WTC11 (cell line): ENCODE measurements at regions not wholly inside any gene's neighbourhood (a gene's known extent, or its start where the extent isn't known, plus 50 kb on each side); places are given as distances from the start of the nearest gene placed in this dataset.

Experiments
- ATAC-seq: fragments of 200-7000 bp; cut with Tn5 transposase; 2 replicates; pipeline ENCODE4 v1.10.0; 2021; ENCODE audit warnings: mild to moderate bottlenecking, moderate library complexity
- CTCF ChIA-PET: fragments of 300-600 bp; sonication (Branson Sonifier 250); formaldehyde crosslinking; loops from one replicate; lab custom pipeline; 2021; ENCODE audit warnings: antibody characterized with exemption; lab: Charles Lee
- POLR2A ChIA-PET: fragments of 350-600 bp; sonication (Branson Sonifier 250); formaldehyde crosslinking; loops from one replicate; lab custom pipeline; 2021; ENCODE audit warnings: antibody characterized with exemption; lab: Charles Lee
- DNase-seq: peaks from one replicate; pipeline ENCODE4 v3.0.0; 2021; ENCODE audit warnings: low spot score
- H3K27ac Mint-ChIP-seq: 2 replicates; pipeline ENCODE4 v1.8.0; 2021; ENCODE audit warnings: mixed read lengths
- H3K27me3 Mint-ChIP-seq: 2 replicates; pipeline ENCODE4 v1.8.0; 2021; ENCODE audit warnings: low read depth, mild to moderate bottlenecking, moderate library complexity, mixed read lengths
- H3K36me3 Mint-ChIP-seq: 2 replicates; pipeline ENCODE4 v1.8.0; 2021; ENCODE audit warnings: mixed read lengths
- H3K4me1 Mint-ChIP-seq: 2 replicates; pipeline ENCODE4 v1.8.0; 2022; ENCODE audit warnings: mixed read lengths
- H3K4me3 Mint-ChIP-seq: 2 replicates; pipeline ENCODE4 v1.8.0; 2021; ENCODE audit warnings: mild to moderate bottlenecking, moderate library complexity, mixed read lengths
- H3K9me3 Mint-ChIP-seq: 2 replicates; pipeline ENCODE4 v1.8.0; 2021; ENCODE audit warnings: mixed read lengths
- CBFB ChIP-seq: sonication (generic); formaldehyde crosslinking; IDR thresholded peaks from 2 replicates; pipeline ENCODE4 v1.8.1; 2022; ENCODE audit warnings: mild to moderate bottlenecking, low read depth, missing genetic modification reagents
- KAT7 ChIP-seq: sonication (generic); formaldehyde crosslinking; IDR thresholded peaks from 2 replicates; pipeline ENCODE4 v1.8.1; 2023; ENCODE audit warnings: missing genetic modification reagents, mild to moderate bottlenecking, borderline replicate concordance
- SMAD4 ChIP-seq: sonication (generic); formaldehyde crosslinking; IDR thresholded peaks from 2 replicates; pipeline ENCODE4 v1.8.0; 2022; ENCODE audit warnings: mild to moderate bottlenecking, missing genetic modification reagents
- TP53 ChIP-seq: sonication (generic); formaldehyde crosslinking; IDR thresholded peaks from 2 replicates; pipeline ENCODE4 v1.8.1; 2023; ENCODE audit warnings: mild to moderate bottlenecking, missing genetic modification reagents
- ZNF317 ChIP-seq: sonication (generic); formaldehyde crosslinking; IDR thresholded peaks from 2 replicates; pipeline ENCODE4 v1.8.1; 2023; ENCODE audit warnings: low read depth, mild to moderate bottlenecking, moderate library complexity, missing genetic modification reagents, borderline replicate concordance
- TF ChIP-seq, protein P1 (sequence below): fragments of 250-450 bp; sonication (Bioruptor Pico); IDR thresholded peaks from 2 replicates; pipeline ENCODE4 v1.9.0; 2021; ENCODE audit warnings: mild to moderate bottlenecking, borderline replicate concordance
- TF ChIP-seq, protein P2 (sequence below): sonication (generic); formaldehyde crosslinking; IDR thresholded peaks from 2 replicates; pipeline ENCODE4 v1.8.1; 2023; ENCODE audit warnings: mild to moderate bottlenecking, missing genetic modification reagents, moderate library complexity

DNA sequence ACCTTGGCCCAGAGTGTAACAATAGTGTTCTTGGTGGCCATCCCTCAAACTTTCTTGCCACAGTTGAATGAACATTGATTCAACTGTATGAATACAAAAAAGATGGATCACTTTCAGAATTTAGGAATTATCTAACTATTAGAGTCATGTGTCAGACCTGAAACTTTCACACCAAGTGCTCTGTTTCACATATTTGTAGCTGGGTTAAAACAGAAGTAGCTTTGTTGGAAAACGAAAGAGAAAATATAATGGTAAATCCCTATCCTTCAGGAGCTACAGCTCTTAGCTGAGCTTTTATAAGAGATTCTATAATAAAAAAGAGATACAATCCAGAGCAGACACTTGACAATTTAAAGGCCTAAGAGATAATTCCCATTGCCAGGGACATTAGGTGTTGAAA lies 719.3 kb downstream of the JRKL start:
- Mint-ChIP-seq H3K4me3 (no peak overlapping the region), H3K27ac (no peak overlapping the region), H3K4me1 (no peaks in the 10 kb centered on the region), H3K9me3 (no peaks in the 10 kb centered on the region), H3K36me3 (no peaks in the 10 kb centered on the region), H3K27me3 (no peaks in the 10 kb centered on the region)
- TF ChIP-seq ZNF317 (CRISPR knock-in tag), result no peak
- TF ChIP-seq, protein P1, sequence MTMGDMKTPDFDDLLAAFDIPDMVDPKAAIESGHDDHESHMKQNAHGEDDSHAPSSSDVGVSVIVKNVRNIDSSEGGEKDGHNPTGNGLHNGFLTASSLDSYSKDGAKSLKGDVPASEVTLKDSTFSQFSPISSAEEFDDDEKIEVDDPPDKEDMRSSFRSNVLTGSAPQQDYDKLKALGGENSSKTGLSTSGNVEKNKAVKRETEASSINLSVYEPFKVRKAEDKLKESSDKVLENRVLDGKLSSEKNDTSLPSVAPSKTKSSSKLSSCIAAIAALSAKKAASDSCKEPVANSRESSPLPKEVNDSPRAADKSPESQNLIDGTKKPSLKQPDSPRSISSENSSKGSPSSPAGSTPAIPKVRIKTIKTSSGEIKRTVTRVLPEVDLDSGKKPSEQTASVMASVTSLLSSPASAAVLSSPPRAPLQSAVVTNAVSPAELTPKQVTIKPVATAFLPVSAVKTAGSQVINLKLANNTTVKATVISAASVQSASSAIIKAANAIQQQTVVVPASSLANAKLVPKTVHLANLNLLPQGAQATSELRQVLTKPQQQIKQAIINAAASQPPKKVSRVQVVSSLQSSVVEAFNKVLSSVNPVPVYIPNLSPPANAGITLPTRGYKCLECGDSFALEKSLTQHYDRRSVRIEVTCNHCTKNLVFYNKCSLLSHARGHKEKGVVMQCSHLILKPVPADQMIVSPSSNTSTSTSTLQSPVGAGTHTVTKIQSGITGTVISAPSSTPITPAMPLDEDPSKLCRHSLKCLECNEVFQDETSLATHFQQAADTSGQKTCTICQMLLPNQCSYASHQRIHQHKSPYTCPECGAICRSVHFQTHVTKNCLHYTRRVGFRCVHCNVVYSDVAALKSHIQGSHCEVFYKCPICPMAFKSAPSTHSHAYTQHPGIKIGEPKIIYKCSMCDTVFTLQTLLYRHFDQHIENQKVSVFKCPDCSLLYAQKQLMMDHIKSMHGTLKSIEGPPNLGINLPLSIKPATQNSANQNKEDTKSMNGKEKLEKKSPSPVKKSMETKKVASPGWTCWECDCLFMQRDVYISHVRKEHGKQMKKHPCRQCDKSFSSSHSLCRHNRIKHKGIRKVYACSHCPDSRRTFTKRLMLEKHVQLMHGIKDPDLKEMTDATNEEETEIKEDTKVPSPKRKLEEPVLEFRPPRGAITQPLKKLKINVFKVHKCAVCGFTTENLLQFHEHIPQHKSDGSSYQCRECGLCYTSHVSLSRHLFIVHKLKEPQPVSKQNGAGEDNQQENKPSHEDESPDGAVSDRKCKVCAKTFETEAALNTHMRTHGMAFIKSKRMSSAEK, result no peak
- TF ChIP-seq, protein P2, sequence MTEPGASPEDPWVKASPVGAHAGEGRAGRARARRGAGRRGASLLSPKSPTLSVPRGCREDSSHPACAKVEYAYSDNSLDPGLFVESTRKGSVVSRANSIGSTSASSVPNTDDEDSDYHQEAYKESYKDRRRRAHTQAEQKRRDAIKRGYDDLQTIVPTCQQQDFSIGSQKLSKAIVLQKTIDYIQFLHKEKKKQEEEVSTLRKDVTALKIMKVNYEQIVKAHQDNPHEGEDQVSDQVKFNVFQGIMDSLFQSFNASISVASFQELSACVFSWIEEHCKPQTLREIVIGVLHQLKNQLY, result no peak
- ATAC-seq (no peak), DNase-seq (no peak)
- POLR2A ChIA-PET, result no interaction called here
- CTCF ChIA-PET, result interaction anchor here (1.2 kb wide), 1 partner anchor 645 kb away, joined by 3 read pairs; no protein-coding TSS in a partner anchor

DNA sequence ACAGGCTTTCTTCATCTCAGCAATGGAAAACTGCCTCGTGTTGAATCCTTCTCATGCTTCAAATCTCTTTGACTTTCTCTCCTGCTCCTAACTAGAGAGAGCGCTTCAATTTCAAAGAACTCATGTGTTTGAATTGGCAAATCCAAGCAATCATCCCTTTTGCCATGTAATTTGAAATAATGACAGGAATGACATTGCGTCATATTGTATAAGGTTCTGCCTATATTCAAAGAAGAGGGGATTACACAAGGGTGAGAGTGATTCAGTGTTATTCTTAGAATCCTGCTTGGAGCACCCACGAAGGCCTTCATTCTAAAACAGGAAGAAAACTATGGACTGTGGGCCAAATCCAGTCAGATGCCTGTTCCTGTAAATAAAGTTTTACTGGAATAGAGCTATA lies 720.6 kb downstream of the JRKL start:
- Mint-ChIP-seq H3K9me3 (no peaks in the 10 kb centered on the region), H3K36me3 (no peaks in the 10 kb centered on the region)
- no peak for TF ChIP-seq SMAD4 (CRISPR knock-in tag)
- TF ChIP-seq, all 79 proteins: peak for 0
- Mint-ChIP-seq H3K27ac (no peak overlapping the region), H3K4me3 (no peak overlapping the region), H3K4me1 (no peaks in the 10 kb centered on the region), H3K27me3 (no peaks in the 10 kb centered on the region)
- POLR2A ChIA-PET, result no interaction called here
- DNase-seq (no peak), ATAC-seq (no peak)
- CTCF ChIA-PET, result no interaction called here

DNA sequence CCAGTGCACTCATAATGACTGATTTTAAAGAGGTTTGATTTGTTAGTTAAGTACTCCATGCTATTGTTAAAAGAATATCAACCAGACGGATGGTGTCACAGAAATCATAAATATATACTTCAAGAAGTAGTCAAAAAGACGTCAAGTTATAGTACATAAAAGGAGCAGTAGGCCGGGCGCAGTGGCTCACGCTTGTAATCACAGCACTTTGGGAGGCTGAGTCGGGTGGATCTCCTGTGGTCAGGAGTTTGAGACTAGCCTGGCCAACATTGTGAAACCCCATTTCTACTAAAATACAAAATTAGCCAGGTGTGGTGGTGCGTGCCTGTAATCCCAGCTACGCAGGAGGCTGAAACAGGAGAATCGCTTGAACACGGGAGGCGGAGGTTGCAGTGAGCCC lies 721.7 kb downstream of the JRKL start:
- no peak overlapping the region for H3K27ac Mint-ChIP-seq
- DNase-seq, result no peak
- H3K4me3 Mint-ChIP-seq, result no peak overlapping the region
- H3K9me3 Mint-ChIP-seq, result no peaks in the 10 kb centered on the region
- no peak for TF ChIP-seq TP53 (CRISPR knock-in tag)
- TF ChIP-seq, all 79 proteins: peak for 0
- no peaks in the 10 kb centered on the region for H3K36me3 Mint-ChIP-seq
- POLR2A ChIA-PET, result no interaction called here
- H3K4me1 Mint-ChIP-seq, result no peaks in the 10 kb centered on the region
- ATAC-seq, result no peak
- CTCF ChIA-PET, result no interaction called here
- H3K27me3 Mint-ChIP-seq, result no peaks in the 10 kb centered on the region

DNA sequence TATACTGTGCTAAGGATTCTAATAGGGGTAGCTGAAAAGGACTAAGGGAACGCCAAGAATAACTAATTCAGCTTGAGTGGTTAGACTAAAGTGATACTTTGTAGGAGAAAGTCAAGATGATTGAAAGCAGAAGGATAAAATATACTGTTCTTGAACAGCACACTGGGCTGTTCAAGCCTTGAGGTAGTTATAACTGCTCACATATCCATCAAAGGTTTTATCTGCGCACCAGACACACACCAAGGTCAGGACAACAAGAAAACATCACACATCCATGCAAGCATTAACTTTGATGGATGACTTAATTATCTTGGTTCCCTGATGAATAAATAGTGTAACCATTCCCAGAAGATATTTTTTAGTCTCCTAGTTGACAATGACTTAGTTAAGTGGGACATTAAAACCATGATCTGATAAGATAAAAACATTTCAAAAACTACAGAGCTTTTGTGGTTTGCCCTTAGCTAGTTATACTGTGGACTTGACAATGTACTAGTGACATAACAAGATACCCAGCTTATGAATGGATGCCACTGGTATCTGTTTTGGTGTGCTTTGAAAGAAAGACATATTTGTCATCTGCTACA lies 728.9 kb downstream of the JRKL start:
- Mint-ChIP-seq H3K4me3 (no peak overlapping the region), H3K27ac (no peak overlapping the region), H3K9me3 (no peaks in the 10 kb centered on the region), H3K27me3 (no peaks in the 10 kb centered on the region), H3K4me1 (no peaks in the 10 kb centered on the region), H3K36me3 (no peaks in the 10 kb centered on the region)
- ATAC-seq (no peak), DNase-seq (no peak)
- POLR2A ChIA-PET, result no interaction called here
- CTCF ChIA-PET, result no interaction called here
- TF ChIP-seq KAT7 (CRISPR knock-in tag) (no peak), CBFB (CRISPR knock-in tag) (no peak)
- TF ChIP-seq, protein P1, result no peak
